Caki2 (cell line): ENCODE measurements at regions not wholly inside any gene's neighbourhood (a gene's known extent, or its start where the extent isn't known, plus 50 kb on each side); places are given as distances from the start of the nearest gene placed in this dataset.

ENCODE experiments used
- DNase-seq: peaks from one replicate; pipeline ENCODE4 v3.0.0-alpha.2; 2015; ENCODE audit warnings: low read depth
- in situ Hi-C: cut with HindIII; loops from 2 replicates; pipeline ENCODE4 v1.10.0; 2016; ENCODE audit warnings: low sequenced_read_pairs, low pct_unique_long_range_greater_than_20kb, mixed read lengths

DNA sequence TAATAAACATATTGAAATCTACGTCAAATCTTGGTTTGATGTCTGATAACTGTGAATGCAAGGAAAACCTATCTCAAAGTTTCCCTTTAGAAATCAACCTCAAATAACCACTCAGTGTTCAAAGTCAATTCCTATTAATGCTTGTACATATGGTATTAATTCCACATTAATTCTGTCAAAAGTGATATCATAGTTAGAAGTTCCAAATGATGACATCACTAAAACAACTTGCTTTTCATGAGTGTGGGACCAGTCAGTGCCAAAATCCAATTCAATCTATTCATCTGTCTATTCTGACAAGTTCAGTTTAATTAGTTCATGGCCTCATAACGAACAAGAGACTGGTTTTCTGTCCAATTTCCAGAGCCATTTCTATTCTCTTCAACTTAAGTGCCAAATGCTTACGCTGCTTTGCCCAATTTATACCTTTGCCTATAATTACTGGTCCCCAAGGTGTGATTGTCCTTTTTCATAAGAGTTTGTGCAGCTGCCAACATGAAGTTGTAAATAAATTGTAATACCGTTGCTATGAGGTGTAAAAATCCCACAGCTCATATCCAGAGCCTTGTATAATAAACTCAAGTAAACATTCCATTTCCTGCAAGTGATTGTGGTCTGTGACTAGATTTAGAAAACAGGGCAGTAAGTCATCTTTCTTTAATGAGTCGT is 476.2 kb downstream of the RAB28 start:
- in situ Hi-C loops: no loop called here
- DNase-seq: no peak

DNA sequence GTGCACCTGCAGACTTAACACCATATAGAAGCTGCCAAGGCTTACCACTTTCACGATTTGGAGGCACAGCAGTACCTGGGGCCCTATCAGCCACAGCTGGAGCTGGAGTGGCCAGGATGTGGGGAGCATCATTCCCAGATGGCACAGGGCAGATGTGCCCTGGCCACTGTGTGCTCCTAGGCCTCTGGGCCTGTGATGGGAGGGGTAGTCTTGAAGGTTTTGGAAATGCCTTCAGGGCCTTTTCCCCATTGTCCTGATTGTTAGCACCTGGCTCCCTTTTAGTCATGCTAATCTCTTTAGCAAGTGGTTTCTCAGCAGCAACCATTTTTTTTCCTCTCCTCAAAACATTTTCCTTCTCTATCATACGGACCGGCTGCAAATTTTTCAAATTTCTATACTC is 490.2 kb downstream of the RAB28 start:
- in situ Hi-C loops: no loop called here
- DNase-seq: no peak

DNA sequence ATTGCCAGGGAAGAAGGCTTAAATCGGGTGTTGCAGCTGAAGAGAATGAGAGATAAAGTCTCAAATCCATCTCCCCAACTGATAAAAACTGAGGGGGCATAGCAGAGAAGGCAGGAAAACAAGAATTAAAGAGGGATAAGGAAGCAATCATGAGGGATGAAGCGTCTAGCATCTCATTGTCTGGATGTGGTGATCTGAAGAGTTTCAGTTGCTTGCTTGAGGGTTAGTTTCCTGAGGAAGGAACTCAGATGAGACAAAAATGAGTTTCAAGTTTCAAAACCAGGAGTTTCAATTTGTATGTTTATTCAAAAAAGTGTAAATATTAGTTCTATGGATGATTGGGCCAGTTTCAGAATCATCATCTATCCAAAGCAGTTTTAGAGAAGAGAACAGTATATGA is 496.9 kb downstream of the RAB28 start:
- no peak for DNase-seq
- in situ Hi-C loops: no loop called here

DNA sequence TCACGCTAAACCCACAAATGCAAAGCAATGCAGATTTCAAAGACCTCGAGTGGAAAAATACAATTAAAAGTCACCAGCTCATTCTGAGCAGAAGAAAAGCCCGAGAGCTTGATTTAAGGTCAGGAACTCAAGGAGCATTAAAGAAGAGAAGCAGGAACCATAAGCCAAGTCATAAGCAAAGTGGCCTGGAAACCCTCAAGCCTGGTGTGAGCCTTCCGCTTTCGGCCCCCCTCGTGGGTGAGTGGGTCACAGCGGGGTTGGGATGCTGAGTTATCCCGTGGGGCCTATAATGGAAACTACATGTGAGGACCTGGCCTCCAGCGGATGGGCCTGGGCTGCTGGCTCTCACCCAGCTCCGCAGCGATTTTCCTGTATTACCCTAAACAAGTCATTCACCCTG is 504.3 kb downstream of the RAB28 start:
- in situ Hi-C loops: no loop called here
- no peak for DNase-seq

DNA sequence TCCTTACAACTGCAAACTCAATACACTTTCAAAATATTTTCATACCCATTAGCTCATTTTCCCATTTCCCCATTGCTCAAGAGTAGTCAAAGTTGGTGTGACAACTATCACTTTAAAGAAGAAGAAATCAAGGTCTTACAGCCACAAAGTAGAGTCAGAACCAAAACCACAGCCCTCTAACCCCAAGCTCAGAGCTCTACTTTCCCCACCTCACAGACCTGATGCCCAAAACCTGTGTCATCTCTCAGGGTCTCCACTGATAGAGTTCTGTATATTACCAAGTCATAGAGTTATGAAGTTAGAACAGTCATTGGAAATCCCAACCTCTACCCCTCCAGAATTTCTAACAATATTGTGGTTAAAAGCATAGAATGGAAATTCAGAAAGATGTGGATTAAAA is 505.8 kb downstream of the RAB28 start:
- in situ Hi-C loops: no loop called here
- no peak for DNase-seq

DNA sequence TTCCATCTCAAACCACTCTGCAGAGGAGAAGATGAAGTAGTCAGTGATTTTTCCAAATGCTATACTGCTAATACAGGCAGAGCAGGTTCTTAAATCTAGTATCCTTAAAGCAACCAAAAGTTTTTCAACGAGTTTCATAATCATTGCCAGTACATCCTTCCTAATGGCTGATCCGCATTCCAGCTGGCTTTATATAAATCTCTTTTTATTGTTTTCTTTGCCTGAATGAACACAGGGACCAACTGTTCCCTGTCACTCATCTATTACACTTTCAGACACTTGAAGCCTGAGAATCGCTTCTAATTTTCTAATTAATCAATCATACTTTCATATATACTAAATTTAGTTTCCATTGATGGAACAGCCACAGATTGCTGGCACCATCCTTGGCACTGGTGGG is 508.6 kb downstream of the RAB28 start:
- no peak for DNase-seq
- in situ Hi-C loops: no loop called here

DNA sequence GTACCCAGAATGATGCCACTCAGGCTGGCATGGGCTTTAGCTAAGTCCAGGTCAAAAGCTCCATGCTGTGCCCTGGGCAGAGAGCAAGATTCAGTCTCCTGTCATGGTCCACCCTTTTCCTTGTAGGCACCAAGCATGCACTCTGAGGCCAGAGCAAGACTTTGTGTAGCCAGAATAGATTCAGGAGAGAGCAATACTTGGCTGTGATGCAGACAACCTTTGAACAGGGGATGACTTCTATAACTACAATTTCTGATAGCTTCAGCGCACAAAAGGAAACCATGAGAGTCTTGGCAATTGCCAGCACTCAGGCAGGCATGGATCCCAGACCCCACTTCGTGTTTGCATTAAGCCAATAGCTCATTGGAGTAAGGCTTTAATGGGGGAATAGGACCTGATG is 510.6 kb downstream of the RAB28 start:
- no peak for DNase-seq
- in situ Hi-C loops: no loop called here

DNA sequence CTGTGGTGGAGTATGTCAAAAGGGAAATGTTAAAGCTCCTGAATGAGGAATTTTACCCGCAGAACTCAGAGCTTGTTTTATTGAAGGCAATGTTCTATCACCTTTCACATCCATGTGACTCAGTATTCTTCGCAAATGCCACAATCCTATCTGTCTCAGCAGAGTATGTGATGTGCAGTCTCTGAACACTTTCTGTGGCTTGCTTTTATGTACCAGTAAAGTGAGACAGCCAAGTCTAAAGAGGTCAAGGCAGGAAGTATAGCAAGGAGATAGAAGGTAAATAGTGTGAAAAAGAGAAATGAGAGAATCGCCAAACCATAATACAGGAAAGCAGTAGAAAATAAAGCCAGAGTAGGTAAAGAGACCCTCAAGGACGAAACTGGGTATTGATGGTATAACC is 515.8 kb downstream of the RAB28 start:
- in situ Hi-C loops: no loop called here
- DNase-seq: no peak

DNA sequence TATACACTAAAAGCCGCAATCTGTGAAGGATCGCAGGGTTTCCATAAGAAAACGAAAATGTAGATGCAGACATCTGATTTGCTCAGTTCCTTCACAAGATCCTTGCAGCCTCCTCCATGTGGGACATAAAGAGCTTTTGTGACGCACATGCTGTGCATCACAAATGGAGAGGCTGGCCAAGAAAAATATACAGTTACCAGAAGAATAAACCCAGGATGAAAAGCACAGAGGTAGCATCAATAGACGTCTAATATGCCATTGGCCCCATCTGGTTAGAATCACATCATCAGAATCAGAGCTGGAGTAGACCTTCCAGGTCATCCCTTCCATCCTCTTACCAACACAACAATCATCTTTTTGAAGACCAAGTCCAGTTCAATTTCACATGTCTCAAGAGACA is 517.4 kb downstream of the RAB28 start:
- in situ Hi-C loops: no loop called here
- no peak for DNase-seq

DNA sequence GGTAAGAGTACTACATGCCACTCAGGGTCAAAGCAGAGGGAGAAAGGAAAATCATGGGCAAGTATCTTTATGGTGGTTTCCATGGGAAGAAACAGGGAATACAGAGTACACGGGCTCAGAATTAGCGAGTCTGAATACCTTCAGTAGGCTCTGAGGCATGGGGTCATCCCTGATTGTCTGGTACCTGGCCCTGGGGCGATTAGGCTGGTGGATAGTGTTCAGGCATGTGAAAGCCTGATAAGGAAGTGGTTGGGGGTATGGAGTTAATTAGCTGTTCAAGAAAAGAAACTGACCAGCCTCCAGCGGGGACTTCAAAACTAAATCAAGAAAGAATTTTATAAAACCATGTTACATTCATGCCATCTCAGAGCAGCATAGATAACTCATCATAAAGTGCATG is 518.8 kb downstream of the RAB28 start:
- DNase-seq: no peak
- in situ Hi-C loops: no loop called here

DNA sequence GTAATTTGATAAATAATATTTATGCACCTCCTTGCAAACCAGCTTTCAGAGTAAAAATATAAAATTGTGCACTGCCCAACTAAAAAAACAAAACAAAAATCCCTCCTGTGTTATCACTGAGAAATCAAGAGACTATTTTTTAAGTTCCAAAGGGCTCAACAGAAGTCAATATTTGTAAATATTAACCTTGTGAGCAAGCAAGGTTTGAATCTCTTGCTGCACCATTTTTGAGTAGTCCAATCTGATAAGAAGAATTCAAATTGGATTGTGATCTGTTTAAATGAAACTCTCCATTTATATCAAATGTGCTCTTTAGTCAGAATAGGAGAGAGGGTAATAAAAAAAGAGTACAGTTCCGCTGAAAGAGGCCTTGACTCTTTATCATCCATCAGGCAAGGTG is 520.2 kb downstream of the RAB28 start:
- DNase-seq: no peak
- in situ Hi-C loops: no loop called here

DNA sequence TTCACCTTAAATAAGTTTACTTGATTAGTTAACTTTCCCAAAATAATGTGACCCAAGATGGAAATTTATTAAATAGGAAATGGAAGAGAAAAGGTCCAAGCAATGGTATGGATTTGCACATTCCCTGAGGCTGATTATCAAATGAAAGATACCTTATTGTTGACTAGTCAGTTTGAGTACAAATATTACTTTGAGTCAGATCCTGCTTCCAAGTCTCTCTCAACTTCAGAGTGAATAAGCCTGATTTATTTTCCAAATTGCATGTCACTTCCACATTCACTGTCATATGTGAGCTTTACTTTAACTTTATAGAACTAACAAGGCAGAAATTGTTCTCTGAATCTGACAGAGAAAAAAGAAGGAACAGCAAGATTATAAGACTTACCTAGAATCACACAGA is 520.8 kb downstream of the RAB28 start:
- in situ Hi-C loops: no loop called here
- no peak for DNase-seq

DNA sequence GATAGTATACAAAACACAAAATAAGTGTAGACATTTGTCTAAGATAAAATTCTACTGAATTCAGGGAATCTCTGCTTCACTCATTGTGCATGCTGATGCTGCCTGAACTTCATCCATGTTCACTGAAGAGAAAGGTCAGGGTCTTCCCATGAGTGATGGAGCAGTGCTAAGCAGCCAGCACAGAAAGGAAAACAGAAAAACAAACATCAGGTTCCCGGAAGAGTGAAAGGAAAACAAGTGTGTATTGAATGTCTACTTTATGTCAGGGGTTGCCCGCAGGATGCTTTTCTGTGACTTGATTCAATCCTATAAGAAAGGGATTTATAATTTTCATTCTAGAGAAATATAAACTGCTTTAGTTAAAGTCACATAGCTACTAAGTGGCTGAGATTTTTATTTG is 522.4 kb downstream of the RAB28 start:
- DNase-seq: no peak
- in situ Hi-C loops: no loop called here

DNA sequence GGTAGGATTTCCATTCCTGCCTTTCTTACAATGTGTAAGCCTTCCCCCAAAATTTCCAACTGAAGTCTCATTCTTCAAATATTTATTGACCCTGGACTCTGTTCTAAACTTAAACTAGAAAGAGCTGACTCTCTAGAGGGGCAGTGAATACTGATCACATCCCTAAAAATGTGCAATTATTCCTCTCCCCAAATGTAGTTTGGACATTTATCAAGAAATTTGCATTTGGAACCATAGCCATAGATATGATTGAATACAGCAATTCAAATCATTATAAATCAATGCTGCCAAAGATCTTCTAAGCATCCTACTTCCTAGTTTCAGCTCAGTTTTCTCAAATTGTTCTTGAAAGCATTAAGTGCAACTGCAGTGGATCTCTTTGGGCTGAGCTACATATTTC is 525.7 kb downstream of the RAB28 start:
- in situ Hi-C loops: no loop called here
- DNase-seq: no peak

DNA sequence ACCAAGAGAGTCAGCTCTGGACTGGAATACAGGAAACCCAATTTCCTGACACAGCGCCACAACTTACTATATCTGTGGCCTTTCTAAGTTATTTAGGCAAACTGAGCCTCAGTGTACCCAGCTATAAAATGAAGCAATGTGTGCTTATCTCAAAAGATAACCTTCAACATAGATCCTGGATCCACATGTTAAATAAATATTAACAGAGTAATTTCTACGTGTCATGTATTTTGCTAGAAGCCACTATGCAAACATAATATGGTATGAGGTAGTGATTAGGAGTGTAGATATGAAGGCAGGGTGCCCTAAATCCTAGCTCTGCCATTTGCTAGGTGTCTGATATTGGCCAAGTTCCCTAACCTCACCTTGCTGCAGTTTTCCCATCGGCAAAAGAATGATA is 527.0 kb downstream of the RAB28 start:
- in situ Hi-C loops: no loop called here
- DNase-seq: no peak

DNA sequence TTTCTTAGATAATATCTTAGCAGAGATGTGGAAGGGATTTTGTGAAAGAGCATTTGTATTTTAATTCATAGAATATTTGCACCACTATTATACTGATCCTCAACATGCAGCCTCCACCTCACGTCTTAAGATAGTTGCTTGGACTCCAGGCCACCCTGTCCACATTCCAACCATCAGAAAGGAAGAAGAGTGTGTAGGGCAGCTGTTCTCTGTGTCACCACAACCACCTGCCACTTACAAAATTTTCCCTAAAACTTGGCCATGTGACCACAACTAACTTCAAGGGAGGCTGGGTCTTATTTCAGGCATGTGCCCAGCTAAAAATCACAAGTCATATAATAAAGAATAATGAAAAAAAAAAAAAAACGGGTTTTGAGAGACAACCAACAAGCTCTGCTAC is 528.1 kb downstream of the RAB28 start:
- DNase-seq: no peak
- in situ Hi-C loops: no loop called here

DNA sequence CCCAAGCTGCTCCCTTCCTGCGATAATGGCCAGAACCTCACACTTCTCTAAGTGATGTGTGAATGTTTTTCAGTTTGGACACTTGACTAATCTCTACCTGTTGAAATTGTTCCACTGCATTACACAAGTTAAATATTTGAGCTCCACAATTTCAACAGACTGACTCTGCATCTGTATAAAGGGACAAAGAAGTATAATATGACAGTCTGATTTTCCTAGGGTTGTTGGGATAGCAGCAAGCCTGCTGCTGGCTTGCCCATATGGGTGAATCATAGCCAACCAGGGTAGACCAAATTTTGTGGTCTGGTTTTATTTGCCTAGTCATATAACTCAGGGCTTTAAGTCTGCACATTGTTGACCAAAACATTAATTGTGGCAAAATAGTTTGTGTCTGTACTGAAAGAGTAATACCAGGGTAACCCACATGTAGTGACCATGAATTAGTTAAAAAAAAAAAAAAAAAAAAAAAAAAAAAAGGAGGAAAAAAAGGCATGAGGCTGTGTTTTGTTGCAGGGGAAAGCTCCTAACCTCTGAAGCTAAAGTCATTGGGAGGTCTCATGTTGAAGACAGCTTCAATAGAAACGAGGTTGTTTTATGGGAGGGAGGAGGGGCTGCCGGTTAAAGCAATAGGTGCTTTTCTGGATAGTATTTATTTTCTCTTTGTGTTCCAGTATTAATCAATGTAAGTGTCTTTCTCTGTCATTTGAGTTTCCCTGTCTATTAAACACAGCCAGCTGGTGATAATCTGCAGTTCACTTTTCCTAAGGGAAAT is 534.2 kb downstream of the RAB28 start:
- peak; percentile 11 for DNase-seq
- in situ Hi-C loops: no loop called here

DNA sequence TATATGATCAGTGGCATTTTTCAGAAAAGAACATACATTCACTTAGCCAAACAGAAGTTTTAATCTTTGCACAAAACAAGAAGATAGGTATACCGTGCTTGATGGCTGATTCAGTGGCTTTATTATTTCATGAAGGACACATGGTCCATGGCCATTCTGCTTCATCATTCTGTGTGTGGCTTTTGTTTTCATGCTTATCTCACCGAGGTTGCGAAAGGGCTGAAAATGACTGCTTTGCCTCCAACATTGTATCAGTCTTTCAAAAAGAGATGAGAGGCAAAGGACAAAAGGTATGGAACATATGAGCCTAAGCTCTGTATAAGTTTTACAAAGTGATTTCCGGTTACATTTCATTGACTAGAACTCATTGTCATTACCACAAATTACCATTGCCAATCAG is 541.1 kb downstream of the RAB28 start:
- DNase-seq: no peak
- in situ Hi-C loops: no loop called here

DNA sequence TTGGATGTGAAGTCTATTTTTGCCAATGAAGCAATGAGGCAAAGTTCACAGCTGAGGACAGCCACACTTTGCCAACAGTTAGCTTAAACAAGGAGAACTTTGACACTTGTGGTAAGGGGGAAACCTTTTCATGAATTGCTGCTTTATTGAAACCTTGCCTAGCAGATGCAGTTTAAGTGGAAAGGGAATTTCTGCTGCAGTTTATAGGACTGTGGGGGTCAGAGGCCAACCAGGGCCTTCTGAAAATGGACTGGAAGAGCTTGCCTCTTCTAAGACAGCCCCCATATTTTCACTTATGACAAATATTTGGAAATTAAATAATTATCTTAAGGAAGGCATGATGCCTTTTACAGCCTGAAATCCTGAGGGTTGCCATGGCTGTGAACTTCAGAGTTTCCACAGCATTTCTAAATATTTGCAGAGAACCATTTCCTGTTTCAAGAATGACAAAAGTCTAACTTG is 550.3 kb downstream of the RAB28 start:
- DNase-seq: no peak
- in situ Hi-C loops: no loop called here

DNA sequence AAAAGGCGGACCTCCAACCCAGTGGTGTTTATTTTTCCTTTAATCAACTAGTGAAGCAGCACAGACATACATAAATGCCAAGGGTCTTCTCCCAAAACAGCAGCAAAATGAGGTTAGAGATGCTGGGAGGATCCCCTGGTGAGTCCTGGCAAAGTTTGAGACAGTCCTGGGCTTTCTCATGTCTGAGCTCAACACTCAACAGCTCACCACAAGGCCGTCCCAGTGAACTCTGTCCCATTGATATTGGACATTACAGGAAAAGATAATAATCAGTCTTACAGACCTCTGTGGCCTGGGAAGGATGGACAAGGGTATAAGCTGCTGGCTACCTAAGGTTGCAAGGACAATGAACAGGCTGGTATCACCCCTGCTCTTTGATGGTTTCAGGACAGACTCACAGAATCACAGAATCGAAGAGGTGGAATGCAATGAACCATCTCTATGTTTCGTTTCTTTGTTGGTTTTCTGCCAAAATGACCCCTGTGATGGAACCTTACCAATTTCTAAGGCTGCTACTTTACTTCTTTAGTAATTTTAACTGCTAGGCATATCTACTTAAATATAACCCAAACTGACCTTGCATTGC is 551.8 kb downstream of the RAB28 start:
- DNase-seq: no peak
- in situ Hi-C loops: no loop called here
